K562 (cell line): ENCODE measurements at regions not wholly inside any gene's neighbourhood (a gene's known extent, or its start where the extent isn't known, plus 50 kb on each side); places are given as distances from the start of the nearest gene placed in this dataset.

Experiments used
- ATAC-seq: fragments of 200-7000 bp; cut with Tn5 transposase; 3 replicates; pipeline ENCODE4 v1.9.1; 2020; ENCODE audit warnings: moderate library complexity
- BruUV-seq: library from RNA; stranded (reverse); fragments of 400-500 nt; replicated peaks from 2 replicates; lab custom pipeline; 2021; lab: Mats Ljungman, UMichigan
- CTCF ChIA-PET: fragments of 300-600 bp; formaldehyde crosslinking; extraction: SDS; loops from one replicate; lab custom pipeline; 2021; ENCODE audit warnings: low intra/inter-chr PET ratio; lab: Yijun Ruan, JAX
- POLR2A ChIA-PET: fragments of 300-600, 350-650 bp; sonication (Branson Sonifier 250); formaldehyde crosslinking; extraction: SDS; loops from one replicate; lab custom pipeline; 2021; ENCODE audit warnings: antibody characterized with exemption, inconsistent platforms; lab: Yijun Ruan, JAX
- DNase-seq, 4 experiments: peaks; one replicate each; pipeline versions ENCODE4 v3.0.0 to v3.0.0-alpha.2; 2011 to 2018; ENCODE audit warnings: low spot score in 3 of 4, mixed read lengths in 3 of 4; ENCODE audit errors: extremely low read depth in 1 of 4
- FAIRE-seq: peaks from 2 replicates; lab custom pipeline; 2011; peaks lifted over from hg19 to GRCh38; lab: Jason Lieb, UNC
- H2AFZ ChIP-seq: 2 replicates; pipeline ENCODE4 v1.6.0; 2011; ENCODE audit warnings: low read depth, low read length, control low read depth, inconsistent platforms
- H3K27ac ChIP-seq: fragments of 200-600 bp; 3 replicates; pipeline ENCODE4 v1.8.0; 2011; ENCODE audit warnings: low read depth, mild to moderate bottlenecking, control low read depth, inconsistent platforms, low read length, moderate library complexity, mixed read lengths; ENCODE audit errors: extremely low read depth
- H3K27me3 ChIP-seq, 2 experiments: fragments of 300-600 bp in 1 of 2; 2 replicates in 1 of 2; 3 replicates in 1 of 2; pipeline versions ENCODE4 v1.6.0 to v1.8.0; 2011; ENCODE audit warnings: inconsistent platforms in 2 of 2, low read length in 2 of 2, mild to moderate bottlenecking in 1 of 2, mixed read lengths in 1 of 2, moderate library complexity in 1 of 2; ENCODE audit not compliant: control insufficient read depth in 2 of 2, insufficient read depth in 2 of 2
- H3K36me3 ChIP-seq: fragments of 300-600 bp; 3 replicates; pipeline ENCODE4 v1.8.0; 2011; ENCODE audit warnings: mild to moderate bottlenecking, low read length, inconsistent platforms; ENCODE audit not compliant: control insufficient read depth, insufficient read depth
- H3K4me1 ChIP-seq, 2 experiments: fragments of 200-600 bp in 1 of 2; replicated peaks in 1 of 2; 2 replicates in 1 of 2; 3 replicates in 1 of 2; pipeline versions ENCODE4 v1.5.1 to v1.8.0; 2011; ENCODE audit warnings: inconsistent platforms in 2 of 2, low read length in 2 of 2, mild to moderate bottlenecking in 1 of 2, mixed read lengths in 1 of 2, moderate library complexity in 1 of 2; ENCODE audit not compliant: control insufficient read depth in 2 of 2, insufficient read depth in 2 of 2
- H3K4me2 ChIP-seq: 2 replicates; pipeline ENCODE4 v1.6.1; 2011; ENCODE audit warnings: low read length, control low read depth, inconsistent platforms, mixed read lengths; ENCODE audit not compliant: insufficient read depth
- H3K4me3 ChIP-seq: fragments of 200-600 bp; sonication (generic), shearing (Covaris generic); 2 replicates; pipeline ENCODE4 v1.5.1; 2016; ENCODE audit warnings: control low read depth, inconsistent platforms
- H3K79me2 ChIP-seq: fragments of 200-600 bp; 3 replicates; pipeline ENCODE4 v1.8.0; 2011; ENCODE audit warnings: low read length, inconsistent platforms; ENCODE audit not compliant: control insufficient read depth, insufficient read depth
- H3K9ac ChIP-seq, 2 experiments: 2 replicates each; pipeline versions ENCODE4 v1.6.0 to v1.6.1; 2011; ENCODE audit warnings: low read depth in 2 of 2, low read length in 2 of 2, control low read depth in 1 of 2, inconsistent platforms in 1 of 2, mild to moderate bottlenecking in 1 of 2, mixed read lengths in 1 of 2; ENCODE audit not compliant: insufficient read depth in 1 of 2
- H3K9me1 ChIP-seq: one replicate; pipeline ENCODE4 v1.6.0; 2011; ENCODE audit warnings: inconsistent platforms, mild to moderate bottlenecking, low read length, moderate library complexity; ENCODE audit not compliant: control insufficient read depth, insufficient read depth
- H3K9me3 ChIP-seq: replicated peaks from 2 replicates; pipeline ENCODE4 v1.5.1; 2011; ENCODE audit warnings: low read depth, low read length, inconsistent platforms; ENCODE audit not compliant: control insufficient read depth, insufficient read depth
- H4K20me1 ChIP-seq: replicated peaks from 2 replicates; pipeline ENCODE4 v1.6.1; 2011; ENCODE audit warnings: low read length, inconsistent platforms, mixed read lengths; ENCODE audit not compliant: control insufficient read depth, insufficient read depth
- L3MBTL2 ChIP-seq: fragments of 450-650 bp; IDR thresholded peaks from 2 replicates; pipeline ENCODE4 v1.6.1; 2016; ENCODE audit warnings: mild to moderate bottlenecking, moderate library complexity
- MXI1 ChIP-seq: IDR thresholded peaks from 2 replicates; pipeline ENCODE4 v1.6.1; 2011; ENCODE audit warnings: low read depth, mild to moderate bottlenecking, improper control_type of control experiment, low read length
- SUPT5H ChIP-seq: fragments of 450-650 bp; IDR thresholded peaks from 2 replicates; pipeline ENCODE4 v1.6.1; 2016
- ZNF384 ChIP-seq: IDR thresholded peaks from 2 replicates; pipeline ENCODE4 v1.6.1; 2012; ENCODE audit warnings: low read depth, low read length, improper control_type of control experiment
- WGBS: fragments of 100-300 bp; shearing (Covaris generic); methylation state at CpG from one replicate; pipeline ENCODE4 v1.1.6; 2016; ENCODE audit warnings: low coverage, mixed read lengths; ENCODE audit not compliant: insufficient coverage; ENCODE audit errors: missing lambda C conversion rate; 5-methylcytosine and 5-hydroxymethylcytosine counted together
- in situ Hi-C: fragments of 300-500 bp; cut with MboI; formaldehyde crosslinking; loops from 4 replicates; pipeline ENCODE4 v1.15.0; 2018; ENCODE audit warnings: inconsistent platforms, mixed read lengths
- intact Hi-C: fragments of 100-400 bp; cut with micrococcal nuclease; formaldehyde crosslinking; loops from 2 replicates; pipeline ENCODE4 v1.14.2; 2022
- TF ChIP-seq, protein P1 (sequence below): IDR thresholded peaks from 3 replicates; pipeline ENCODE4 v1.6.1; 2011; ENCODE audit warnings: borderline replicate concordance, mild to moderate bottlenecking; ENCODE audit not compliant: insufficient read length, insufficient read depth
- TF ChIP-seq, protein P2 (sequence below): fragments of 450-650 bp; formaldehyde crosslinking; IDR thresholded peaks from 2 replicates; pipeline ENCODE4 v1.4.0; 2020; ENCODE audit warnings: mild to moderate bottlenecking, moderate library complexity

DNA sequence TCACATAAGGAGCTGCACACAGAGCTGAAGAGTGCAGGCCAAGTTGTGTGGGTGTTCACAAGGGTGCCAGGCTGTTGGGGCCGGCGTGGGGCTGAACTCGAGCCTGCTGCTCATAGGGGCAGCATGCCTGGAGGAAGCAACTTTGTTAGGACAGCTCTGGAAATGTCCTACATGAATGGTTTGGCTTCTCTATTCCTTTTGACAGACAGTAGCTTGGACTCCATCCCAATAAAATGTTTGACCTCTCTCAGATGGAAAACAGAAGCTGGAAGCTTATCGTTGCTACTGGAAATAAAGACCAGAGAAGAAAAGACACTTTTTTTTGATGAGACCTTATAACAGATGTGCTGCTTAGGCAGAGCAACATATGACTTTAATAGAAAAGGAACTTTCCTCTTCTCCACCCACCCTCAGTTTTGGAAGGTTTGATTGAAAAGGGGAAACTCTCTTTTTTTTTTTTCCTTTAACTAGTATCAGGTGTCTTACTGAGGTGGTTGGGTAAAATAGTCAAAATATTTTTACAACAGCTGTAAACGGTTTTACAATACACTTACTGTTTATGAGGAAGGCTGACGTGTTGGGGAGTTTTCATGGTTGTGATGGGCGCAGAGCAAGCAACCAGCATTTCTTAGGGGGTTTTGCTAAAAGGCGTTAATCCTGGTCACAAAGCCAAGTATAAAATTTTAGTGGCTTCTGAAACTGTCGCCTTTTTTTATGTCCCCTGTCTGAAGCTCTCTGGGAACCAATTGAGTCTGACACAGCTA, 80.7 kb upstream of the EEF1E1 start:
- Histone ChIP-seq H3K9me1 (no peaks in the 10 kb centered on the region), H3K27me3 (0 out of 5 replicates have a peak, but pooled peaks cover 4 to 5% of the 10 kb centered on the region in 2 experiments), H3K36me3 (no peaks in the 10 kb centered on the region), H3K9me3 (no peaks in the 10 kb centered on the region), H3K4me1 (no peaks in the 10 kb centered on the region; a peak in 1 of 5 replicates), H4K20me1 (no peaks in the 10 kb centered on the region), H3K27ac (no peak overlapping the region), H3K4me3 (no peak overlapping the region), H2AFZ (peak overlapping the region; percentile 14; the same call in 1 of the 2 replicates), H3K9ac (no peak overlapping the region), H3K4me2 (no peak overlapping the region; the same call in 1 of the 2 replicates), H3K79me2 (no peaks in the 10 kb centered on the region)
- no TSS peak for BruUV-seq
- DNase-seq (no peak), ATAC-seq (peak; percentile 35), FAIRE-seq (no peak)
- ChIA-PET POLR2A (interaction anchor here (0.6 to 0.7 kb wide), 2 partner anchors 10 to 1958 kb away, joined by 3 read pairs; no protein-coding TSS in a partner anchor), CTCF (no interaction called here)
- 10% methylated on average over 9 of the region's 9 CpGs for WGBS
- intact Hi-C loops, result no loop called here
- in situ Hi-C loops, result no loop called here
- TF ChIP-seq, protein P1, sequence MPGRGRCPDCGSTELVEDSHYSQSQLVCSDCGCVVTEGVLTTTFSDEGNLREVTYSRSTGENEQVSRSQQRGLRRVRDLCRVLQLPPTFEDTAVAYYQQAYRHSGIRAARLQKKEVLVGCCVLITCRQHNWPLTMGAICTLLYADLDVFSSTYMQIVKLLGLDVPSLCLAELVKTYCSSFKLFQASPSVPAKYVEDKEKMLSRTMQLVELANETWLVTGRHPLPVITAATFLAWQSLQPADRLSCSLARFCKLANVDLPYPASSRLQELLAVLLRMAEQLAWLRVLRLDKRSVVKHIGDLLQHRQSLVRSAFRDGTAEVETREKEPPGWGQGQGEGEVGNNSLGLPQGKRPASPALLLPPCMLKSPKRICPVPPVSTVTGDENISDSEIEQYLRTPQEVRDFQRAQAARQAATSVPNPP, result no peak
- TF ChIP-seq MXI1, result no peak
- TF ChIP-seq, protein P2, sequence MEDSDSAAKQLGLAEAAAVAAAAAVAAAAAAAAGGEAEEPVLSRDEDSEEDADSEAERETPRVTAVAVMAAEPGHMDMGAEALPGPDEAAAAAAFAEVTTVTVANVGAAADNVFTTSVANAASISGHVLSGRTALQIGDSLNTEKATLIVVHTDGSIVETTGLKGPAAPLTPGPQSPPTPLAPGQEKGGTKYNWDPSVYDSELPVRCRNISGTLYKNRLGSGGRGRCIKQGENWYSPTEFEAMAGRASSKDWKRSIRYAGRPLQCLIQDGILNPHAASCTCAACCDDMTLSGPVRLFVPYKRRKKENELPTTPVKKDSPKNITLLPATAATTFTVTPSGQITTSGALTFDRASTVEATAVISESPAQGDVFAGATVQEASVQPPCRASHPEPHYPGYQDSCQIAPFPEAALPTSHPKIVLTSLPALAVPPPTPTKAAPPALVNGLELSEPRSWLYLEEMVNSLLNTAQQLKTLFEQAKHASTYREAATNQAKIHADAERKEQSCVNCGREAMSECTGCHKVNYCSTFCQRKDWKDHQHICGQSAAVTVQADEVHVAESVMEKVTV, result no peak
- TF ChIP-seq SUPT5H, result no peak
- TF ChIP-seq L3MBTL2, result no peak
- no peak for TF ChIP-seq ZNF384
